OCI-LY1 (cell line): ENCODE measurements at regions not wholly inside any gene's neighbourhood (a gene's known extent, or its start where the extent isn't known, plus 50 kb on each side); places are given as distances from the start of the nearest gene placed in this dataset.

Experiments used
- H2AFZ ChIP-seq: fragments of 200-600 bp; sonication (generic), shearing (Covaris generic); 2 replicates; pipeline ENCODE4 v1.6.0; 2014; ENCODE audit warnings: antibody characterized with exemption, mild to moderate bottlenecking, low read length
- H3F3A ChIP-seq: fragments of 200-600 bp; sonication (generic), shearing (Covaris generic); 2 replicates; pipeline ENCODE4 v1.6.0; 2014; ENCODE audit warnings: mild to moderate bottlenecking, antibody characterized with exemption, low read length, moderate library complexity; ENCODE audit not compliant: insufficient read depth
- H3K27ac ChIP-seq: fragments of 200-600 bp; sonication (generic); 2 replicates; pipeline ENCODE4 v1.5.1; 2014; ENCODE audit warnings: low read length, mixed run types, mild to moderate bottlenecking, low read depth; ENCODE audit not compliant: poor library complexity, severe bottlenecking
- H3K27me3 ChIP-seq: fragments of 200-600 bp; sonication (generic); 2 replicates; pipeline ENCODE4 v1.6.0; 2014; ENCODE audit warnings: antibody characterized with exemption, mild to moderate bottlenecking, low read length, moderate library complexity; ENCODE audit not compliant: insufficient read depth
- H3K36me3 ChIP-seq: fragments of 200-600 bp; sonication (generic); 2 replicates; pipeline ENCODE4 v1.6.1; 2014; ENCODE audit warnings: mild to moderate bottlenecking, antibody characterized with exemption, low read length, moderate library complexity, mixed read lengths; ENCODE audit not compliant: insufficient read depth
- H3K4me1 ChIP-seq: fragments of 200-600 bp; sonication (generic); 2 replicates; pipeline ENCODE4 v1.5.1; 2014; ENCODE audit warnings: mild to moderate bottlenecking, low read length, moderate library complexity; ENCODE audit not compliant: insufficient read depth, severe bottlenecking
- H3K4me2 ChIP-seq: fragments of 200-600 bp; sonication (generic), shearing (Covaris generic); 2 replicates; pipeline ENCODE4 v1.6.1; 2014; ENCODE audit warnings: low read length
- H3K4me3 ChIP-seq: fragments of 200-600 bp; sonication (generic); 2 replicates; pipeline ENCODE4 v1.5.1; 2014; ENCODE audit warnings: low read length, low read depth, mild to moderate bottlenecking, mixed read lengths; ENCODE audit not compliant: poor library complexity, severe bottlenecking
- H3K79me2 ChIP-seq: fragments of 200-600 bp; shearing (Covaris generic); 2 replicates; pipeline ENCODE4 v1.6.1; 2016; ENCODE audit warnings: mixed run types, low read length, mixed read lengths; ENCODE audit not compliant: insufficient read depth
- H3K9ac ChIP-seq: fragments of 200-600 bp; sonication (generic), shearing (Covaris generic); 2 replicates; pipeline ENCODE4 v1.6.1; 2014; ENCODE audit warnings: mild to moderate bottlenecking, low read length, mixed read lengths
- H3K9me2 ChIP-seq: fragments of 200-600 bp; sonication (generic), shearing (Covaris generic); 2 replicates; pipeline ENCODE4 v1.6.1; 2014; ENCODE audit warnings: low read depth, mild to moderate bottlenecking, low read length, mixed read lengths
- H3K9me3 ChIP-seq: fragments of 200-600 bp; shearing (Covaris generic); 2 replicates; pipeline ENCODE4 v1.6.1; 2014; ENCODE audit warnings: low read length, mixed read lengths
- H4K20me1 ChIP-seq: fragments of 200-600 bp; sonication (generic), shearing (Covaris generic); 2 replicates; pipeline ENCODE4 v1.6.0; 2016; ENCODE audit warnings: mild to moderate bottlenecking, low read length; ENCODE audit not compliant: insufficient read depth
- EZH2 ChIP-seq: fragments of 200-600 bp; sonication (generic), shearing (Covaris generic); IDR thresholded peaks from 2 replicates; pipeline ENCODE4 v1.8.0; 2017; ENCODE audit warnings: borderline replicate concordance, mixed run types, mild to moderate bottlenecking, antibody characterized with exemption, low read length, moderate library complexity, mixed read lengths
- TF ChIP-seq, protein P1 (sequence below): fragments of 200-600 bp; sonication (generic), shearing (Covaris generic); IDR thresholded peaks from 2 replicates; pipeline ENCODE4 v1.5.1; 2017; ENCODE audit warnings: mild to moderate bottlenecking, antibody characterized with exemption, low read length, moderate library complexity, mixed read lengths

- Histone ChIP-seq H3K9ac (no peak overlapping the region), H3K36me3 (no peaks in the 10 kb centered on the region), H3K27me3 (no peaks in the 10 kb centered on the region), H4K20me1 (no peaks in the 10 kb centered on the region), H3K4me1 (no peaks in the 10 kb centered on the region), H3K9me2 (no peaks in the 10 kb centered on the region), H2AFZ (no peak overlapping the region), H3K9me3 (no peaks in the 10 kb centered on the region), H3K4me3 (no peak overlapping the region), H3F3A (no peaks in the 10 kb centered on the region), H3K27ac (no peak overlapping the region), H3K79me2 (no peaks in the 10 kb centered on the region), H3K4me2 (no peak overlapping the region)
- TF ChIP-seq EZH2, result no peak
- TF ChIP-seq, protein P1, sequence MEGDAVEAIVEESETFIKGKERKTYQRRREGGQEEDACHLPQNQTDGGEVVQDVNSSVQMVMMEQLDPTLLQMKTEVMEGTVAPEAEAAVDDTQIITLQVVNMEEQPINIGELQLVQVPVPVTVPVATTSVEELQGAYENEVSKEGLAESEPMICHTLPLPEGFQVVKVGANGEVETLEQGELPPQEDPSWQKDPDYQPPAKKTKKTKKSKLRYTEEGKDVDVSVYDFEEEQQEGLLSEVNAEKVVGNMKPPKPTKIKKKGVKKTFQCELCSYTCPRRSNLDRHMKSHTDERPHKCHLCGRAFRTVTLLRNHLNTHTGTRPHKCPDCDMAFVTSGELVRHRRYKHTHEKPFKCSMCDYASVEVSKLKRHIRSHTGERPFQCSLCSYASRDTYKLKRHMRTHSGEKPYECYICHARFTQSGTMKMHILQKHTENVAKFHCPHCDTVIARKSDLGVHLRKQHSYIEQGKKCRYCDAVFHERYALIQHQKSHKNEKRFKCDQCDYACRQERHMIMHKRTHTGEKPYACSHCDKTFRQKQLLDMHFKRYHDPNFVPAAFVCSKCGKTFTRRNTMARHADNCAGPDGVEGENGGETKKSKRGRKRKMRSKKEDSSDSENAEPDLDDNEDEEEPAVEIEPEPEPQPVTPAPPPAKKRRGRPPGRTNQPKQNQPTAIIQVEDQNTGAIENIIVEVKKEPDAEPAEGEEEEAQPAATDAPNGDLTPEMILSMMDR, result 0 out of 2 replicates have a peak, but pooled peaks have one; percentile 9
These were observed 225.0 kb upstream of the GRIP1 start for GRCh38 chr12:66903782-66904396.

- Histone ChIP-seq H3K36me3 (no peaks in the 10 kb centered on the region), H3K9ac (no peak overlapping the region), H3K27ac (no peak overlapping the region), H3K4me3 (no peak overlapping the region), H3K27me3 (no peaks in the 10 kb centered on the region), H3K9me3 (no peaks in the 10 kb centered on the region), H4K20me1 (no peaks in the 10 kb centered on the region), H3F3A (no peaks in the 10 kb centered on the region), H3K4me2 (no peak overlapping the region), H3K4me1 (no peaks in the 10 kb centered on the region), H3K9me2 (no peaks in the 10 kb centered on the region), H3K79me2 (no peaks in the 10 kb centered on the region), H2AFZ (no peak overlapping the region)
- TF ChIP-seq, protein P1, result no peak
- TF ChIP-seq EZH2, result no peak
These were observed 226.3 kb upstream of the GRIP1 start for GRCh38 chr12:66905201-66905600.

GRCh38 chr12:66910366-66910974 lies 231.6 kb upstream of the GRIP1 start:
- H3K4me2 ChIP-seq, result no peak overlapping the region
- H2AFZ ChIP-seq, result no peak overlapping the region
- no peaks in the 10 kb centered on the region for H4K20me1 ChIP-seq
- no peak overlapping the region for H3K27ac ChIP-seq
- no peaks in the 10 kb centered on the region for H3K27me3 ChIP-seq
- no peaks in the 10 kb centered on the region for H3K4me1 ChIP-seq
- no peak overlapping the region for H3K4me3 ChIP-seq
- TF ChIP-seq, protein P1, result no peak
- no peak for TF ChIP-seq EZH2
- H3K36me3 ChIP-seq, result no peaks in the 10 kb centered on the region
- no peak overlapping the region for H3K9ac ChIP-seq
- no peaks in the 10 kb centered on the region for H3K9me3 ChIP-seq
- no peaks in the 10 kb centered on the region for H3F3A ChIP-seq
- no peaks in the 10 kb centered on the region for H3K9me2 ChIP-seq
- H3K79me2 ChIP-seq, result no peaks in the 10 kb centered on the region
